HPDE6-E6E7 (cell line): ENCODE measurements at regions not wholly inside any gene's neighbourhood (a gene's known extent, or its start where the extent isn't known, plus 50 kb on each side); places are given as distances from the start of the nearest gene placed in this dataset.
"Not testable (repeated sequence)": the region's sequence is repeated elsewhere in the genome, so short reads cannot be mapped to it uniquely, and the experiment has no call there.

ENCODE experiments used
- DNase-seq: peaks from one replicate; pipeline ENCODE4 v3.0.0; 2011; ENCODE audit warnings: missing footprints; ENCODE audit errors: extremely low spot score

DNA sequence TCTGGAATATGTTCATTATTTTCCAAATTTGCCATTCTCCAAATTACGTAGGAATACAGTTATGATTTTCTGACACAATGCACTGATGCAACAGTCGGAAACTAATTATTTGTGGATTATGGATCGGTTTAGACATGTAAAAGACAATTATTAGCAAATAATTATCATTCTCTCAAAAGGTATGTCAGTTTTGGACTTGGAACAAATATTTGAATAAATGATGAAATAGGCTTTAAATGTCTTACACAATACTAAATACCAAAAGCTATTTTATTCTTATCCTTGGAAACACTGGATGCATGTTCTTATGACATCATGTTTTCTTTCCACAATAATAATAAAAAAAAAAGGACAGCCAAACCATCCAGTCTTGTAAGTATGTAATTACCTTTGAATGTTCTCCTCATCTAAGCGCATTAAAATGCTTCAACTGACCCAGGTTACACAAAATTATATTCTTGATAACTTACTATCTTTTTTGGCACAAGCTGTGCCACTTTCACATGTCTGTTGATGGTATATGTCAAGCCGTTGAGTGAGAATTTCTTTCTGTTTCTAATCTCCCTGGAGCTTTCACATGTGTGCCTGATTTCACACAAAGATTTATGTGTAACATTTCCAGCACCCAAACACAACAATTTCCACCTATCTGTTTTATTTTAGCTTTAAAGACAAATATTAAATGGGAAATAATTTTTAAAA lies 238.5 kb upstream of the ZNF385D start:
- no peak for DNase-seq

DNA sequence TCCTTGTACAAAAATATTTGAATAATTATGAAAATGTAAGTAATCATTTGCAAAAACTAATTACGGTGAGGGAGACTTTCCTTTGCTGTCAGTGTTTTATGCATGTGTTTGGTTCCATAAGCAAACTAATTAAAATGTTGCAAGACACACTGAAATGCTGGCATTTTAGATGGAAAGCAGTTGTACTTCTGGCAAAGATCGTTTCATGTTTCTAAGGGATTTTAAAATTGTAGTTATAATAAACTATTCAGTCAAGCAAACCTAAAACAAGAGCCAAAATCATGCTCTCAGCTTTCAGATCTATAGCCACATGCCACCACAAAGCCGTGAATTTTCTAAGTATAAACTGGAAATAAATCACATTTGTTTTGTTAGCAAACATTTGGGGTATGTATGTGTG lies 240.1 kb upstream of the ZNF385D start:
- no peak for DNase-seq

DNA sequence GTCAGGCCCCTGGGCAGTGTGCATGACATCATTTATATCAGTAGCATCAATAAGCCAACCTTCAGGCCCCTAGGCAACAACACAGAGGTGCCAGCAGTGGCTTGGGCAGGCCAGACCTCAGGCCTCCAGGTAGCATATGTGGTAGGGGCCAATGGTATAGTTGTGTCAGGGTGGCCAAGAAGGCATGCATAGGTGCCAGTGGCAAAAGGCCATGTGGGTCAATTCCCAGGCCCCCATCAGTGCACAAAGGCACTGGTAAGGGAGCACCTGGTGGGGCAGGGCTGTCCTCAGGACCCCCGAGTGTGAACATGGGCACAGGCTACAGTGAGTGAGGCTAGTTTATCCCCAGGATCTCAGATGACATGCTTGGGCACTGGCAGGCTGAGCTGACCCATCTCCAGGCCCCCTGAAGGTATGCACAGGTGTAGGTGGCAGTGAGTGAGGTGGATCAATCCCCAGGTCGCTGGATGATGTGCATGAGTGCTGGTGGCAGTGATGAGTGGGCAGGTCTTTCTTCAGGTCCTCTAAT lies 244.1 kb upstream of the ZNF385D start:
- DNase-seq = no peak

DNA sequence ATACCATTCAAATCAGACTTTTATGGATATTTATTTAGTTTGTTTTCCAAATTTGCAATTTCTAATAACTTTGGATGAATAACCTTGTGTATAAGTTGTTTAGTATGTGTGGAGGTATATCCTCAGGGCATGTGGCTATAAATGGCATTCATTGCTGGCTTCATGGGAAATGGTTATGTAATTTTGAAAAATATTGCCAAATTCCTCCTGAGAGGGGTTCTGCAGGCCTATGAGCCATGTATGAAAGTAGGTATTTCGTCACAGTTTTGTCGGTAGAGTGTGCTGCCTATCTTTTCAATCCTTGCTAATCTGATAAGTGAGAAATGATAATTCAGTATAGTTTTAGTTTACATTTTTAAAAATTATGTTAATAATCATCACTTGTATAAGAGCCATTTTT lies 256.4 kb upstream of the ZNF385D start:
- DNase-seq = no peak

DNA sequence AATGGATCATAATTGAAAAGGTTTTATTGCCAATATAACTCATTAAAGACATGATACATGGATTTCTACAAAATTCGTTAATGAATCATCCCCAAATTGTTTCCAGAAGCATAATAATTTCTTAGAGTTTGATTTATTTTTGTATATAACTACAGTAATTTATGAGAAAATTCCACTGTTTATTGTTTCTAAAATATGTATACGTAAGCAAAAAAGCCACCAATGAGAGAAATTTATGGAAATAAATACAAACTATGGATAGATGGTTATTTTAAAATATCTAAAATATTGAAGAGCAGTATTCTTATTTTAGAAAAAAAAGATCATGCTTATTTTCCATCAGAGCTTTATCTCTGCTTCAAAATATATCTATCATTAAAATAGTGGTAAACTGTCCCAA lies 260.0 kb upstream of the ZNF385D start:
- DNase-seq = no peak

DNA sequence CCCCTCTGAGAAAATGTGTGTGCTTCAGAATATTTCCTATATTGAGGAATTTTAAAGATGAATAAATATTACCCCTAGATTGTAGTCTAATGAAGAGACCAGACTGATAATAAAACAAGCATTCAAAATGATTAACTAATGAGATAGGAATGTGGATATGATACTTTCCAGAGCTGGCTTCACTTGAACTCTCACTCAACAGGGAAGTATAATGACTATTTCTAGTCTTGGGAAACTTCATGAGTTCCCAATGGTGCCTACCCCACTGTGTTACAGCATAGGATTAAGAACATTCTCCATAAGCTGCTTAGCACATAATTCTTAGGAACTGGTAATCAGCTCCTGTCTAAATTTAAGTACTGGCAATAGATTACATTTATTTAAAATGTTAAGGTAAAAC lies 261.5 kb upstream of the ZNF385D start:
- no peak for DNase-seq

DNA sequence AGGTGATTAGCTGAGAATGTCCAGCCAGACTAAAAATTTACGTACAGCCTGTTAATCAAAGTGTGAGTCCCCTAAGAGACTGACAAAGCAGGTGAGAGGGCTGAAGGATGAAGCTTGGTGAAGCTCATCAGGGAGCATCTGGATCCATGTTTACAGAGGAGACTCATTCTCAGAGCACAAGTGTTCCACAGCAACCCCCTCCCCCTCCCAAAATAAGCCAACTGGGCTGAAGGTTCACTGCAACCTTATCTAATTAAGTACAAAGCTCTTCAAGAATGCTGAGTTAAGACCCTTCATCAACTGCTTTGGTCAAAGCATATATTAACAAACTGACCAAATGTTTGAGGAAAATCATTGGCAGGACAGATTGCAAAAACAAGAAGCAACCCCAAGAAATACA lies 262.6 kb upstream of the ZNF385D start:
- DNase-seq = no peak

DNA sequence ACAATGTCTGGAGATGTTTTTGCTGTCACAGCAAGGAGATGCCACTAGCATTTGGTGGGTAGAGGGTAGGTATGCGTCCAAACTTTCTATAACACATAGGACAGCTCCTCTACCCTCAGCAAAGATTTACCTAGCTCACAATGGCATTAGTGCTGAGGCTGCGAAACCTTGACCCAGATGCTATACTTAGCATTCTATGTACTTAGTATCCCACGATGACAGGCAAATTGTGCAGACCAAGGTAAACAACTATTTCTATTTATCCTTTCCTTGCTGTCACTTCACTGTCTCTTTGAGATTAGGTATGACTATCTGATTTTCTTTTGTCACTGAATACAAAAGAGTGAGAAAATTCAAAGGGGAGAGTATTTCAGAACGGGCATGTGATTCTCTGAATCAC lies 265.2 kb upstream of the ZNF385D start:
- no peak for DNase-seq

DNA sequence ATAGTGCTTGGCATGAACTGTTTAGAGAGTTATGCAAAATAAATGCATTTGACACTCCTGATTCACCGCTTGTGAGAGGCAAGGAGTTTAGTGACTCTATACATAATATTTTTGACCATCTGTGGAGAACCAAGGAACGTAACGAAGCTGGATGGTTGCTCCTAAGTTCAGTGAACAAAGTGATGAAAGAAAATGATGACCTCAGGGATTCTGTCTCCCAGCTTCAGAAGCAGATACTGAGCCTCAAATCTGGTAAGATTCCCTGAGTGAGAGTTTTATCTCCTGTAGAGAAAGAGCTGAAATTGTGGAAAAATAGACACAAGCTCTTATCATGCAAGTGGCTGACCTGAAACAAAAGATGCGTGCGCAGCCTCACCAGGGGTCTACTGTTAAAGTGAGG lies 273.6 kb upstream of the ZNF385D start:
- not testable (repeated sequence) for DNase-seq

DNA sequence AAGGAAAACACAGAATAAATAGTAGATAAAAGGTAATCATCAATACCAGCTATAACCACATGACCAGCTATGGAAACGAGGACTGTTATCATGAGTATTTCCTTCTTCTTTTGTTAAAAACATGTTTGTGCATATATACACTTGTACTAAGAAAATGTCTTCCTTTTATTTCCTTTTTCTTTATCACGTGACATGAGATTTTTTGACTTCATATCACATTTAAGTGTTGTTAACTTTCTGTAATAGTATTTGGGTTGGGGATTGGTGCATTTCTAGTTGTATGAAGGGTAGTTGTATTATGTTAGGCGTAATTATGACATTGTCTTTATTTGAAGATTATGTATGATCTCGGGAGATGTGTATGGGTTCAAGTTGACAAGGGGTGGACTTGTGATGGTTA lies 278.5 kb upstream of the ZNF385D start:
- DNase-seq = no peak

DNA sequence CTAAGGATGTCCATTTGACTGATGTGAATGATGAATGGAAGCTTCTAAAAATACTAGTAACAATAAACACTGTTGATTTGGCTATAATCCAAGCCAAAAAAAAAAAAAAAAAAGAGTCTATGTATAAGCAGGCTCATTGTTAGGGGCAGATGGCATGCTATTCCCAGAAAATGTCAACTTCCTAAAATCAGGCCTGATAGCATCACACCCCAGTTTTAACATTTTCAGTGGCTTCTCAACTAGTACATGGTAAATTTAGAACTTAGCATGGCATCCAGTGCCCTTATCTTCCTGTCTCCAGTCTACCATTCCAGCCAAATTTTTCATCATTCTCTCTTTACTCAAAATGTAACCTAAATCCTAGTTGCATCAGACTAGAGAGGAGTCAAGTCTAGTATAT lies 288.2 kb upstream of the ZNF385D start:
- DNase-seq = no peak

DNA sequence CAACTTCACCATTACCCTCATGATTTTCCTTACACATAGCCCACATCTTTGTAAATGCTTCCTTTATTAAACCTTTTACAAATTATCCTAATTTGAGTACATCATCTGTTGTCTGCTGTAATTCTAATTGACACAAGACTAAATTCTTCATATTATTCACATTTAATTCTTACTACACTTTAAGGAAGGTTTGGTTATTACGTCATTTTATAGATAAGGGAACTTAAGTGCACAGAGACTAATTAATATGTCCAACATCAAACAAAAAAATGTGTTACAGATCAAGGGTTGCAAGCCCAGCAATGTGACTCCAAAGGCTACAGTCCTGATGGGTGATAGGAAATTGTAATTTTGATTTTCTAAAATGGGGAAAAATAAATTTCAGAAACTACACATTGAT lies 289.1 kb upstream of the ZNF385D start:
- no peak for DNase-seq

DNA sequence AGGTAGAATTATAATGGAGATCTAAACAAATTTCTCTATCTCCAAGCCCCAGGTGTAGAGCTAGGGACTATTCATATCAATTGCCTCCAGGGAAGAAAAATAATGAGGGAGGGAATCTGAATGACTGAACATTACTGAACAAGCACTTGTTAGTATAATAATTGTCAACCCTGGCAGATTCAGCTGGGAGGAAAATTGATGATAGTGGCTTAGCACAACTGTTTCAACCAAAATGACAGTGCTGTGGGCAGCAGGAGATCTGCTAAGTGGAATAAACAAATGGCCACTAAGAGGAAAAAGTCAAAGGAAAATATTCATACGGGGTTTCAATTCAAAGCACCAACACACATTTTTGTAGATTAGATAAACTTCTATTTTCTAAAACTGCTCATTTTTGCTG lies 294.9 kb upstream of the ZNF385D start:
- no peak for DNase-seq

DNA sequence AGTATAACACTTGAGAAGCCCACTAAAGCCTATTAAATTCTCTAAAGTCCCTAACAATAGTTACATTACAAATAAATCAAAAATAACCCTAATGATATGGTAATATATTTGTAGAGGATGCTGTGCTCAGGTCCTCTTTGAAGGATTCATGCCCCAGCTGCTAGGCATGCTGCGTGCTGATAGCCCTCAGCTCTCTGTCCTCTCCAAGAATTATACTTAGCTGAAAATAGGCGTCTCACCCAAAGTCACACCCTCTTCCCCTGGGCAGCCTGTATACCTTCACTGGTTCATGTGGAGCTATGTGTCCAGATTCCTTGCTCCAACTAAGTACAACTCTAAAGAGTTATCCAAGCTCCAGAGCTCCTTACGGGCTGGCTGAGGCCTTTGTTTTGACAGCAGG lies 312.5 kb upstream of the ZNF385D start:
- no peak for DNase-seq

DNA sequence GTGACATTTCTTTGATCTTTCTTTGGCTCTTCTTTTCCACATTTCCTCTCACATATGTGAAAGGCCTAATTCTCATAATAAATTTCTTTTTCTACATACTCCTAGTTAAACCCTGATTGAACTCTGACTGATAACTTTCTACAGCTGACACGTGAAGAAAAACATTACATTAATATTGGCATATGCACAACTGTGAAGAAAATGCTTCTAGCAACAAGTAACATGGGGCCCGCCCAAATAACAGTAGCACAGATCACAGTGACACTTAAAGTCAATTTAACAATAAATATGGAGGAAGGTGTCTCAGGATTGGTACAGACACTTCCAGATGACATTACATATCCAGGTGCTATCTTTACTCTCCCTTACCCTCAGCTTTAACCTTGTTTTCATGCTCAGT lies 317.6 kb upstream of the ZNF385D start:
- DNase-seq = no peak

DNA sequence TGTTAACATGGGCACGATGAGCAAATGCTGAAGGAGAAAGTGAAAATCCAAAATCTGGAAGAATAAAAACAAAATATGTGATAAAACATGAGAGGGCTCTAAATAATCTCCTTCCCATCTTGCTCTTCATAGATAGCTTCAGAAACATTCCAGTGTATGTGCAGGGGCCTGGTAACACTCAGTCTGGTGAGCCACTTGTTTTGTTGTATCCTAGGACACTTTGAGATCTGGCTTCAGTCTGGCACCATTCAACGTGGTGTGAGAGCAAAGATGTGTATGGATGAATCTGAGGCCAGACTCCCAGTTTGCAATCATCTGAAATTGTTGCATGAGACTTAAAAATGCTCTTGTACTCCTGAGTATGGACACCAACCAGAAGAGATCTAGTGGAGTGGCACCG lies 337.2 kb upstream of the ZNF385D start:
- no peak for DNase-seq

DNA sequence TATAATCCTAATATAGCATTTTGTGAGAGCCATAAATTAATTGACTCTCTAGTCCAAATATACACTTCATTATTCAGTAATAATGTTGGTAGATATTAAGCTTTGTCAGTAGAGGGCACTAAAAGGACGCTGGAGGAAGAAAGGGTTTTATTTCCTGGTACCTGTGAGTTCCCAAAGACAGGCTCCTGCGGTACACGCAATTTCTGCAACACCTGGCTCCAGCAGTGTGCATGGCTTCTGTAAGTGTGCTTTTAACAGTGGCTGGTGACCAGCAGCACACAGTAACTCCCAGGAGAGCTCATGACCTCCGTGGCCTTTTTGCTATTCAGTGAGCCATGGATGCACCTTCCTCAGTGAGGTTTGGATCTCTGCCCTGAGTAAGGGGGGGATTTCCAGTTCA lies 338.3 kb upstream of the ZNF385D start:
- DNase-seq = peak; percentile 1

DNA sequence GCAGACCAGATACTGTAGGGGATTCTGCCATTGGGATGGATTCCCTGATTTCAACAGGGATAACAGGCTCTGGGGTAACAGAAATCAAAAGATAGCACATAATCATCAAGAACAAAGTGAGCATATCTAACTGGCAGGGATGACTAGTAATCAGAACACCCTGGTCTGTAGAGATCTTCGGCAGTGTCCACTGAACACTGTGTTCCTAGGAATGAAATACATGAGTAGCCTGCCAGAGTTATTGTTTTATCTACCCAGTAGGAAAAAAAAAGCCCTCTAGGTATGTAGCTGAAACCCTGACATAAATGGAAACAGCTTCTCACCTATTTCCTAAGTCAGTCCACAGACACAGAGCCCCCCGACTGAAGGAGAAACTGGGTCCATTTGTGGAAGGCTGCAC lies 340.3 kb upstream of the ZNF385D start:
- no peak for DNase-seq

DNA sequence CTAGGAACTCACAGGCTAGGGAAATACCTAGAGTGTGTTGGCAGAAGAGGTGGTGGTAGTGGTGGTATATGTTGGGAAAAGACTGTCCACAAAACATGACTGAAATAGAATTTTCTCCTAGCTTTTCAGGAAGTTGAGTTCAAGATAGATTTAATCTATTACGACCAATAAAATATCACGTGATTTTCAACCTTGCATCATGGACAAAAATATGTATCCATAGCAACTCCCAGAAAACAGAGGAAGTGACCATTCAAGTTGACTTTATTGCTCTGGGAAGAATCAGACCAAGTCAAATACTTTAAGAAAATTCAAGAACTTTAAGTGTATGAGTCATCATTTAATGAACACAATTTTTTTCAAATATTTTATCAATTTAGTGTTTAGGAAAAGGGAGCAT lies 347.0 kb upstream of the ZNF385D start:
- no peak for DNase-seq

DNA sequence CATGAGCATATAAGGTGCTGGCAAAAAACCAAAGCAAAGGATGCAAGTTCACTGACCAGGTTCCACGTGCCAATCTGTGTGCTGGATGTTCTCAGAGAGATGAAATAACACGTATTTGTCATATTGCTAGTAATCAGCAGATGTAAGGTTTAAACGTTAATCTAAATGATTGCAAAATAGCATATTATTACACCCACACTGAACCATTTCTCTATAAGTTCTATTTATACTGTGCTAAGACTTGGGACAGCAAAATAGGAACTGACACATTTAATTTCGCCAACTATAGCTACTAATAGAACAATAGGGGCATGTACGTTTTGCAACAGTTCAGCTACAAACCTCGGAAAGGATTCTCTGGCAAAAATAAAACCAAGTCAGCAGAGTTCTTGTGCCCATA lies 350.3 kb upstream of the ZNF385D start:
- no peak for DNase-seq

DNA sequence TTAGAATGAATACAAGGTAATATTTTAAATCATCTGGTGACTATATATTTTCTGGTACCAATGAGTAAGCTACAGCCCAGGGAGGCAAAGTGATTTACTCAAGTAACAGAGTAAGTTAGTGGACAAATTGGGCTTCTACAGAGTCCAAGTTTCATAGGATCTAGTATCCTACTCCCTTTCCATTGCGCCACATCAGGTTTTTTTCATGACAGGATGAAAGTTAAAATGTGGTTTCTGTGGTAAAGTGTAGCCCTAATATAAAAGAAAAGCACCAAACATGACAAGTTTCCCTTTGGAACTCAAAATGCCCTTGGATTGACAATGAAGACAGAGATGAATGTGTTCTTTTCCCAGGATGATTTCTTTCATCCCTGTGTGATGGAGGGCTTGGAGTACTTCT lies 350.8 kb upstream of the ZNF385D start:
- no peak for DNase-seq

DNA sequence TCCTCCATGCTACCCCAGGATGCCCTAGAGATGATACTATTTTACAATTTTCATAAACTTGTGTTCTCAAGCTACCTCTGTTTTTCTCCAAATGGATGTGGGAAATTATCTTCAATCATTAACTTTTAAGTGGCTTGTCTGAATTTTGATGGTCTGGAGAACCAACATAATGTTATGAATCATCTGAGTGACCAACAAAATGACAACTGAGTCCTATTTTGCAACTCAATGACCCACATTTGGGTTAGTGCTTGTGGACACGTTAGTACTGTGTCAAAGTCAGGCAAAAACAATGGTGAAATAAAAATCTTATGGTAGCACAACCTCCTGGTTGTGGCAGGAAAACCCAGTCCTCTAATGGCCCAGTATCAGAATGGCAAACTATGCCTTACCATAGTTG lies 352.4 kb upstream of the ZNF385D start:
- no peak for DNase-seq

DNA sequence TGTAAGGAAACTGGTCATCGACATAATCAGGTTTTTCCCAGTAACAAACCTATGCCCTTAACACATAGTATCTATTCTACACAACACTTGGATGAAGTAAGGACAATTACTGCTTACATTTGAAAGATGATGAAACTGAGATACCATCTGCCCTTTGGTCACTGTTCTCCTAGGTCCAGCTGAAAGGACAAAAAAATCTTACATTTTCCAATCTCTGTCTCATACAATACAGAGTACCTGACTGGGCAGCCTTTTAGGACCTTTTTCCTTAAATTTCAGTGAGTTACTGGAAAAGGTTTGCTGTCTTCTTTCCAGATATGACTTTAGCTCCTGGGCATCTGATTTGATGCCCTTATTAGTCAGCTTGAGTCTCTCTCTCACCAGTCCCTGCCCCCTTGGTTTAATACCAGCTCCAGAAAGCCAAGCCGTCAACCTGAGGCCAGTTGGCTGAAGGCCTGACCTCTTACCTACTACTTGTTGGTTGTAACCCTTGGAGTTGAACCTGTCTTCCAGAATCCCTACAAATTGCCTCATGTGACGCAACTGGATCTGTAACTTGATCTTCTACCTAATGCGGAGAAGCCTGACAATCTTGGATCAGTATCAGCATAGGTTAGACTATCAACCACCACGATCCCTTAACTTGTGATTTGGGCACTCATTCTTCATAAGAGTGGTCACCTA lies 355.3 kb upstream of the ZNF385D start:
- DNase-seq = no peak

DNA sequence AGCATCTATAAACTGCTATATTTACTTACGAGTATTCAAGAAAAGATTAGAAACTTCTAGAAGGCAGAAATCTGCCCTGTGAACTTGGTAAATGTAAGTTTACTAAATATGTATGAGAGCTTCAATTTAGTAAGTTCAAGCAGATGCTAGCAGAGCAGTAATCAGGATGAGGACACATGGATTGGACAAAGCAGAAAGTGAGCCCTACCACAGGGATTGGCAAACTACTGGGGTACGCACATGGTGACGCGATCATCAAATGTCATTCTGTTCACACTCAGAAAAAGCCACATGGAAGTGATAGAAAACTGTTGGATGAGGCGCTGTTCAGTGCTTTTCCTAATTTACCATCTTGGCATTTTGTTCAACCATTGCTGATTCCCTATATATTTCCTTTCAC lies 360.2 kb upstream of the ZNF385D start:
- no peak for DNase-seq
